HG03175 (cell line): ENCODE measurements at regions not wholly inside any gene's neighbourhood (a gene's known extent, or its start where the extent isn't known, plus 50 kb on each side); places are given as distances from the start of the nearest gene placed in this dataset.

Source experiments
- ATAC-seq: cut with Tn5 transposase; IDR thresholded peaks from one replicate; pipeline ENCODE4 v1.9.1; 2021; ENCODE audit warnings: mild to moderate bottlenecking, moderate library complexity; ENCODE audit not compliant: unreplicated experiment

DNA sequence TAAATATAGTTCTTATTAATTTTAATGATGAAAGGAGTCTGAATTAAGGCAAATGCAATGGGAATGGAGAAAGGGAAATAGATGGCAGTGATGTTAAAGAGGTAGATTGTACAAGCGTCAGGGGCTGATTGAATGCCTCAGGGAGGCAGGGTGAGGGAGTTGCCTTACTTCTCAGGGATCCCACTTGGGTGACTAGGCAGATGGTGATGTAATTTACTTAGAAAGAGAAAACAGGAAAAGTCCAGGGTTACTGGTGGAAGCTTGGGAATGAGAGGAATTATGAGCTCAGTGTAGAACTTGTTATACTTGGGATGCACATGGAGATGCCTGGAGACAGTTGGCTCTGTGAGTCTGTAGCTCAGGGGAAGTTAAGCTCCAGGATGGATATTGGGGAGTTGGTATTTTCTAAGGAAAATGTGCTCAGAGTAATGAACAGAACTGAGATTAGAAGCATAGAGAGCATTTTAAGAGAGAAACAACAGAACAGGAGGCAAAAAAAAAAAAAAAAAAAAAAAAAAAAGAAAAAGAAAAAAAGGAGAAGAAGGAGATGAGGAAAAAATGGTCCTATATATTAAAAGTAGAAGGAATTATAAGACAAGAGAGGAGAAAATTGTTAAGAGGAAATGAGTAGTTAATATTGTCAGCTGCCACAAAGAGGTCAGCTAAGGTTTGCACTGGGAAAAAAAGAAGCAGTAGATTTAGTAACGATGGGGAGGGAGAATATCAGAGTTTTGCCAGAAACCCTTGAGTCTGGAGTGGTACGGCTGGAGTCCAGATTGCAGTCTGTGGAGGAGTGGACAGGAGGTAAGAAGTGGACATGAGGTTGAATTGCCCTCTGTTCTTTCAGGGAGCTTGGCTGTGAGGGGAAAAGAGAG, 88.0 kb upstream of the ELL2 start:
- no peak for ATAC-seq

DNA sequence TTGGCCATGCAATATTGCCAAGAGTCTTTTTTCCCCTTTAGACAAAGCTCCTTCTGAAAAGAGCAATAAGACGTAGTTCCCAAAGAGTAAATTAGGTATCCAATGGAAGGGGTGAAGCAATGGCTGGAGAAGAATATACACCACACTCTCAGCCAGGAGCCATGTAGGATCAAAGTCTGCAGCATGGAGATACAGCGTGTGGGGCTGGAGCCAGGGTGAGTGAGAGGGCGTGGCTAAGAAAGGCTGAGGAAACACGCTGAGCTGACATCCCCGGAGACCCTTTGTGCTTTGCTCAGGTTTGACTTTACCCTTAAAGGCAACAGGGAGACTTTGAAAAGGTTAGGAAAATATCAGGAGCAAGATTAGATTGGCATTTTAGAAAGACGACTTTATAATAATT, 87.1 kb upstream of the ELL2 start:
- no peak for ATAC-seq

DNA sequence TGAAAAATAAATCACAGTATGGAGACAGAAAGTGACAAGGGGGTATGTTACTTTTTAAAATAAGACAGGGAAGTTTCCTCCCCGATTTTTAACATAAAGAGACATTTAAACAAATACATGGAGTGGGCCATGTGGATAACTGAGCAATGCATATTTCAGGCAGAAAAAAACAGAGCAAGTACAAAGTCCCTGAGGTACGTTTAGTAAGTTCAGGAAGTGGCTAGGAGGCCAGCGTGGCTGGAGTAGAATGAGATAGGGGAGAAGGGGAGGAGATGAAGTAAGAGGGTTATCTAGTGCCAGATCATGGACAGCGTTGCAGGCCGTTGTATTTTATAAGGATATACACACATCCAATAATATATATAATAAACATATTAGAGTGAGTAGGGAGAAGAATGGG, 84.2 kb upstream of the ELL2 start:
- ATAC-seq = no peak

DNA sequence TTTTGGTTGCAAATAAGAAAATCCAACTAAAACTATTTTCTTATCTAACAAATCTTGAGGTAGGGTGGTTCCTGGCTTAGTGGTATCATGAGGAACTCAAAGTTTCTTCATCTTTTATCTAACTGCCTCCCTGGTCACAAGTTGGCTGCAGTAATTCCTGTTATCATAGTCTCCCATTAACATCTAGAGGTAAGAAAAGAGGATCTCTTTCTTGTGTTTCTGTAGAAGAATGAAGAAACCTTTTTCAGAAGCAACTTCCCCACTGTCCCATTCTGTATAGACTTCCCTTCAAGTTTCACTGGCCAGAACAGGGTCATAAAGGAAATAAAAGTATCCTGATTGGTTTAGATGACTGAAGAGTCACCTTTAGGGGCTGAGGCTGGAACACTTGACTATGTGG, 81.8 kb upstream of the ELL2 start:
- no peak for ATAC-seq

DNA sequence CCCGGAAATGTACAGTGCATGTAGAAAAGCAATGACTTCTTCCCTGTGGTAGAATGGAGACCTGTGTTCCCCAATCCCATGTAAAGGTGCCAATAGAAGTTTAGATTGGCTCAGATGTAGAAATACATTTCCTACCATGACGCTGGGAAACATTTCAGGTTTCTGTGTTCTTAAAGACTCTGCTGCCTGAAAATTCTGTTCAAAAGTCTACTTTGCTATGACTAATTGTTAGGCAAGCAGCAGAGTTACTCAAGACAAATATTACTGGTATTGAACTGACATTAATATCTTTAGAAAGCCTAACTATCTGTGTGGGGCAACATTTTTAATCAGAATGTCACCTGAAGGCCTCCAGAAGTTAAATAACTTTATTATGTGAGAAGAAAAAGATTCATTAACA, 75.5 kb upstream of the ELL2 start:
- no peak for ATAC-seq

DNA sequence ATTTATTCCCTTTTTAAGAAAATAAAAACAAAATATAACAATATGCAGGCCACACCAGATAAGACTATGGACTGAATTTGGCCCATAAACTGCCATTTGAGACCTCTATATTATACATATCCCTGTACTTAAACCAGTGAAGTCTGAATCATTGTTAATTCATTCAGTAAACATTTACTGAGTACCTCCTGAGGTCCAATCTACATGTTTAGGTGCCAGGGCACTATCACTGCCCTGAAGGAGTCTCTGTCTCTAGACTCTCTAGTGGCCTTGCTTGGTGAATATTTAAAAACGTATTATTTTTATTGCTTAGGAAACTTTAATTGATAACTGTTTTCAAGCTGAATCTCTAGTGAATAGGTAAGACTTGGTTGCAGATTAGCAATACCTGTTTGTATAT, 74.7 kb upstream of the ELL2 start:
- no peak for ATAC-seq

DNA sequence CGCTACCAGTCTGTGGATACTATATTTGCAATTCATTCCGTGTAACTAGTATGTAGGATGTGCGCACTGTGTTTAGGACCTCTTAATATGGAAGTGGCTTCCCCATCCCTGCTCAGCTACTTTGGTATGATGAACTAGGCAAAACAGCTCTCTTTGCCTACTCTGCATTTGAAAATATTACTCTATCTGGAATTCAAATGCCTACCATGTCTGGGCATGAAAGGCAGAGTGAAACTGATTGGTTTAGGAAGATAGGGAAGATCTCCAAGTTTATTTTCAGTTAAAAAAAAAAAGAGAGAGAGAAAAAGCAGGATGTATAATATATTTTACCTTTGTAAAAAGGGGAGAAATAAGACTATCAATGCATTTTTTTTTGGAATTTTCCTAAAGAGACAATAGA, 74.1 kb upstream of the ELL2 start:
- ATAC-seq = no peak

DNA sequence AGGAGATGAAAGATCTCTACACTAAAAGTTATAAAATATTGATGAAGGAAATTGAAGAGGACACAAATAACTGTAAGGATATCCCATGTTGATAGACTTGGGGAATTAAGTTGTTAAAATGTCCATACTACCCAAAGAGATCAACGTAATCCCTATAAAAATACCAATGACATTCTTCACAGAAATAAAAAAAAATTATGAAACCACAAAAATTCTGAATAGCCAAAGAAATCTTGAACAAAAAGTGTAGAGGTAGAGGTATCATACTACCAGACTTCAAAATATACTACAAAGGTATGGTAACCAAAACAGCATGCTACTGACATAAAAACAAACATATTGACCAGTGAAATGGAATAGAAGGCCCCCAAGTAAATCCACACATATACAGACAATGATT, 71.5 kb upstream of the ELL2 start:
- ATAC-seq = no peak

DNA sequence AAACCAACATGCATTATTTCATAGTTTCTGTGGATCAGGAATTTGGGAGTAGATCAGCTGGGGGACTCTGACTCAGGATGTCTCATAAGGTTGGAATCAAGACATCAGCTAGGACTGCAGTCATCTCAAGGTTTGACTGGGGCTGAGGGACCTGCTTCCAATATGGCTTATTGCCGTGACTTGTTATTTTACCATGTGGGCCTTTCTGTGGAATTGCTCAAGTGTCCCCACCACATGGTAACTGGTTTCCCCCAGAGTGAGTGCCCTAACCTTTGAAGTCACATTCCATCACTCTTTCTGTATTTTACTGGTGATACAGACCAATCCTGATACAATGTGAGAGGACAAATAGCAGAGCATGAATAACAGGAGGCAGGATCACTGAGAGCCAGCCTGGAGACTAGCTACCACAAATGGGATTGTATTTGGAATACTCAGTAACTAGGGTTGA, 70.2 kb upstream of the ELL2 start:
- ATAC-seq = no peak

DNA sequence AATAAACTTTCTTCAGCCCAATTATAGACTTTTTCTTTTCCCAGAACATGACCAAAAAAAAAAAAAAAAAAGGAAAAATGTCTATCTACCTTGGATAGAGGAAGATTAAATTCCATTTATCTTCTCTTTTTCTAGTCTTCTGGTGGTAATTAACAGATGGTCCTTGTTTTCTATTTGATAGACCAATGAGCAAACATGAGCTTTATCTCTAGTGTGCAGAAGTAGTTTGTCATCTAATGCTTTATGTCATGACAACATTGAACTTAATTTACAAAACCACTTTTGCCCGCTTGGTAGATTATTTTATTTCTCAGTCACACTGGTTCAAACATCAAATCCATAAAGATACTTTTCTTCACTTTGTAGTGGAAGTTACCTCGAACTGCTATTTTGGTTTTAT, 69.5 kb upstream of the ELL2 start:
- ATAC-seq = no peak

DNA sequence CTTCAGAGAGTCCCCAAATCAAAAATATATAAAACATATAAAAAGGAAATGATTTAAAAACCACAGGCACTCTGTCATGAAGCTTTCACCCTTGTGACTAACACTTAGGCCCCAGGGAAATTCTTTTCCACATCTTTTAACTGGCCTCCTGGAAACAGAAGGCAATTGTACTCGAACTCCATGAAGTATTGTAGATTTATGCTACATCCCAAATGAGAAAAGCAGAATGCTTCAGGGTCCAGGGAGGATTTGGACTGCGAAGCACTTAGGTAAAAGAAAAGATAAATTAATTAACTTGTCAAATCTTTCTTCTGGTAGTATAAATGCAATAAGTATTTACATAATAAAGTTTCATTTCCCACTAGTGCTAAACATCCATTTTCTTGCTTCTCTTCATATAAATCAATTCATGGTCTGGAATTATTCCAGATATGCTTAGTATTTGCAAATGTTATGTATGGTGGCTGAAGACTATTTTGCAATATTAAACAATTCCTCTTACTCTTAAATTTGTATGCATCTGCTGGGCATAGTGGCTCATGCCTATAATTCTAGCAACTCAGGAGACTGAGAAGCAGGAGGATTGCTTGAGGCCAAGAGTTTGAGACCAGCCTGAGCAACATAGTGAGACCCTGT, 64.9 kb upstream of the ELL2 start:
- ATAC-seq = no peak

DNA sequence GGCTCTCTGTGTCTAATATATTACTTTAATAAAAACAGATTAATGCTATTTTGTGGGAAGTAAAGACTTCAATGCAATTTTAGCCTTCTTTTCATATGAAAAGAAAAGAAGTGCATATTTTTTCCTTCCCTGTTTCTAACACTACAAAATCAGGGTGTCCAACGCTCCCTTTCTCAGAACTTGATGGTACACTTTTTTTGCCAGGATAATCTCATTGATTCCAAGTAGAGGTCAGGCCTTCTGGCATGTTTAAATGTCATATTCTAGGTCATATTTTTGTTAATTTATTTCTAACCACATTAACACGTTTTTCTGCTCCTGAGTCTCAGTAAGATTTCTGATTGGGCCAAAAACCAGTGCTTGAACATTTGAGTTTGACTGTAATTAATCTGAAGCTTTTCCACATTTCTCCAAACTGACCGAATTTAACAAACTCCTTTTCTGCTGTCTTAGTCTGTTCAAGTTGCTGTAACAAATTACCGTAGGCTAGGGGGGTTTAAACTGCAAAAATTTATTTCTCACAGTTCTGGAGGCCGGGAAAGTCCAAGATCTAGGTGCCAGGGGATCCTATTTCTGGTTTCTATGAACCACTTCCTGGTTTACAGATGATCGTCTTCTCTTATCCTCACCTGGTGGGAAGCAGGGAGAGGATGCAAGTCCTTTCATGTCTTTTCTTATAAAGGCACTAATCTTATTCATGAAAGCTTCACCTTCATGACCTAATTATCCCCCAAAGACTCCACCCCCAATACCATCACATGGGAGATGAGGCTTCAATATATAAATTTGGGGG, 63.2 kb upstream of the ELL2 start:
- no peak for ATAC-seq

DNA sequence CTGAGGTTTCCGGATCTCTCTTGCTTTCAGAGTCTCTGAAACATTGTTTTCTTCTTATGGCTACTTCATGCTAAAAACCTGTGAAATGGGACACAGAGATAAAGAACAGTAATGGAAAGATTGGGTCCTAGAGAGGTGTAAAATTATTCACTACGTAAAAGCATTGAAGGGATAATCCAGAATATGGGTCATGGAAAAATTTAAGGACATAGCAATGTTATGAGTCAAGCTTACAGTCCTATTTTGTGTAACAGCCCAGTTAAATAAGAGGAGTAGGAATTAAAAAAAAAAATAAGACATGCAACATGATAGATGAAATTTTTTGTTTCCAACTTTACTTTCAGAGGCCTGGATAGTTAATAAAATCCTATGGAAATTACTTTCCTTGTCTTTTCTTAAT, 61.9 kb upstream of the ELL2 start:
- ATAC-seq = no peak

DNA sequence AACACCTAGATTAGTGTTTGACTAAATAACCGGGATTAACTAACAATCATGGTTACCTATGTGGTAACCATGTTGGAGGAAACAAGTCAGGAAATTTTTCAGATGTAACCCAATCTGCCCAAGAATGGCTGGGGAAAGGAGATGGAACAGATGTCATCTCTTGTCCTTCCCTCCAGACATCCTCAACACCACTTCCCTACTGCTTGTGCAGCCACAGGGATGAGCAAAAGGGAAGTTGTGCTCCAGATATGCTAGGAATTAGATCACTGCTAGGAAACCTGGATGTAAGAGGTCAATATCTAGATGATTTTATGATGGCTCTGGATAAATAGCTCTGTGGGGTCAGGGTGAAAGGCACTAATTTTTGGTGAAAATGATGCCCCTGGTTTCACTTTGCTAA, 61.3 kb upstream of the ELL2 start:
- no peak for ATAC-seq

DNA sequence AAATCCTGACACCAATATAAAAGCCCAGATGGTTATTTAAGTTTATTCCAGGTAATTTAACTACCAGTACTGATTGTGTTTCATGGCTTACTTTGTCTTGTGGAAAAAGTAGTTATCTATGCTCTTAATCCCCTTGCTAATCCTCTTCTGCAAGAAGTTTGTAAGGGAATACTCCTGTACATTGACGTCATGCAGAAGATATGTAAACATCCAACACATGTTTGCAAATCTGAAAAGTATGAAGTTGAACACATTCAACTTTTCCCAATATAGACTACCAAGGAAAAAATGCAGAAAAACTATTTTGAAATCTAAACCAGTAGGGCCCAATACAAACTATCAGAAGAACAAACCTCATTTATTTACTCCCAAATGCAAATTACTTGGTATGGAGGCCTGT, 56.3 kb upstream of the ELL2 start:
- no peak for ATAC-seq

DNA sequence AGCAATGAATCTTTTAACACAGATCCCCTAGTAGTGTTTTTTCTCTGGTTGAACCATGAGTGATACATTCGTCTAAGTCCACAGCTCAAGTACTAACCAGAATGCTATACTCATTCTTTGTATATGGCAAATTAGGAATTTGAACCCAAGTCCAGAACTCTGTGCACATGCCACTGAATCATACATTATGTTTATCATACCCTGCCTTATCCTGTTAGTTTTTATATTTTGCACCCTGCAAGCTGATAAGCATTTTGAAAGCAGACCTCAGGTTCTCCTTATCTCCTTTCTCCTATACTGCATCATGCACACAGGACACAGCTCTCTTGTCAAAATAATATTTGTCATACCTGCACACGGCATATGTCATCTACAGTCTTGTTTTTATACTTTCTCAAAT, 54.6 kb upstream of the ELL2 start:
- ATAC-seq = no peak

DNA sequence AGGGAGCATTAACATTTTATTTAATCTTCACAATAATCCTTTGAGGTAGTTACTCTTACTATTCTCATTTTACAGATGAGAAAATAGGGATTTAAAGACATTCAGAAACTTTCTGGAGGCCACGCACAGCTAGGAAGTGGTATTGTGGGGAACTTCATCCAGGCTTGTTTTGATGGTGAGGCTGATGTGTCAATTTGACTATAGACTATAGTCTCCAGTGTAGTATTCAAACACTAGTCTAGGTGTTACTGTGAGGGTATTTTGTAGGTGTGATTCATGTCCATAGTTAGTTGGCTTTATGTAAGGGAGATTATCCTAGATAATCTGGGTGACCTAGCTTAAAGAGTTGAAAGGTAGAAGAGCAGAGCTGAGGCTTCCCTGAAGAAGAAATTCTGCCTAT, 54.1 kb upstream of the ELL2 start:
- ATAC-seq = no peak

DNA sequence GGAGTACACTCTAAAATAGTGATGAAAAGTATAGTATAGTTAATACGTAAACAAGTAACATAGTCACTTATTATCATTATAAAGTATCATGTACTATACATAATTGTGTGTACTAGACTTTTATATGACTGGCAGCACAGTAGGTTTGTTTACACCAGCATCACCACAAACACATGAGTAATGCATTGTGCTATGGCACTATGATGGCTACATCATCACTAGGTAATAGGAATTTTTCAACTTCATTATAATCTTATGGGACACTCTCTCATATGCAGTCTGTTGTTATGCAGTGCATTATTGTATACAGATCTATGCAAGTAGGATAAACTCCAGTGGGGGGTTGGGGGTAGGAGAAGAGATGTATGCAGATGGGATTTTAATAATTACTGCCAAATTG, 52.7 kb upstream of the ELL2 start:
- no peak for ATAC-seq

DNA sequence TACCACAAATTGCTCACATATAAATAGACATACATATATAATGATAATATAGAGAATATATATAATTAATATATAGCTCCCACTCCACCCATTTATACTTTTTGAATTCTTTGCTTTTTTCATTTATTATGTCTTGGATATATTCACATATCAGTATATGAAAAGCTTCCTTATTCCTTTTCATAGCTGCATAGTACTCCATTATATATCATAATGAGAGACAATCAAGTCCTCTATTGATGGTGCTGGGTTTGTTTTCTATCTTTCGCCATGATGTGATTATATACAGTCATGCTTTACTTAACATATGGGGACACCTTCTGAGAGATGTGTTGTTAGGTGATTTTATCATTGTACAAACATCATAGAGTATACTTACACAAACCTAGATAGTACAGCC, 51.6 kb upstream of the ELL2 start:
- ATAC-seq = no peak

DNA sequence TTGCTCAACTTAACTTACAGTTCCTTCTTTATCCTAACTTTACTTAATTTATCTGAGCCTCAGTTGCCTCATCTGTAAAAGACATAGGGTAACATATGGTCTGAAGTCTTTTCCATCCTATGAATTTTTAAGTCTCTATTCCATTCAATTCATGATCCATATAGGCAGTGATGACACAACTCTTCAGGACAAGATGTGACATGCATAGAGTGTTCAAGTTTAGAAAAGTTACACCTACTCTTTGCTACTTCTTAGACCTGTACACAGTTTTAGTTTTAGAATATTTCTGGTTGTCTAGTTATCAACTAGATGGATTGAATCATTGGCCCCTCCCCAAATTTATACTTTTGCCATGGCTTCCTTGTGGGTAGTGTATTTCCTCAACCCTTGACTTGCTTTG, 50.7 kb upstream of the ELL2 start:
- ATAC-seq = no peak
